HepG2 (cell line): ENCODE measurements at regions not wholly inside any gene's neighbourhood (a gene's known extent, or its start where the extent isn't known, plus 50 kb on each side); places are given as distances from the start of the nearest gene placed in this dataset.

Source experiments
- CTCF ChIP-seq: sonication (generic); formaldehyde crosslinking; IDR thresholded peaks from 2 replicates; pipeline ENCODE4 v1.5.0; 2020; ENCODE audit warnings: mild to moderate bottlenecking, missing genetic modification reagents, moderate library complexity
- NR0B2 ChIP-seq: sonication (generic); formaldehyde crosslinking; IDR thresholded peaks from 2 replicates; pipeline ENCODE4 v1.4.0; 2020; ENCODE audit warnings: mild to moderate bottlenecking, missing genetic modification reagents
- NR2F1 ChIP-seq, 2 experiments: fragments of 450-650 bp in 1 of 2; formaldehyde crosslinking in 1 of 2; IDR thresholded peaks; 2 replicates each; pipeline versions ENCODE4 v1.5.0 to v1.6.1; 2016 to 2020; ENCODE audit warnings: mild to moderate bottlenecking in 1 of 2, missing compliant biosample characterization in 1 of 2, missing genetic modification reagents in 1 of 2, moderate library complexity in 1 of 2
- POLR2AphosphoS5 ChIP-seq: IDR thresholded peaks from 2 replicates; pipeline ENCODE4 v1.6.1; 2012; ENCODE audit warnings: low read depth, low read length
- SIN3A ChIP-seq: IDR thresholded peaks from 2 replicates; pipeline ENCODE4 v1.6.1; 2011; ENCODE audit warnings: low read depth, mild to moderate bottlenecking, control low read depth, low read length, borderline replicate concordance
- SMAD1 ChIP-seq: sonication (generic); formaldehyde crosslinking; IDR thresholded peaks from 2 replicates; pipeline ENCODE4 v1.4.0; 2020; ENCODE audit warnings: missing genetic modification reagents, low read depth, mild to moderate bottlenecking, borderline replicate concordance
- TBL1XR1 ChIP-seq: fragments of 150-350 bp; IDR thresholded peaks from 2 replicates; pipeline ENCODE4 v1.6.1; 2014; ENCODE audit warnings: borderline replicate concordance, low read length; ENCODE audit not compliant: partially characterized antibody
- TFE3 ChIP-seq: IDR thresholded peaks from 2 replicates; pipeline ENCODE4 v1.6.1; 2016
- TRIM22 ChIP-seq: fragments of 450-650 bp; IDR thresholded peaks from 2 replicates; pipeline ENCODE4 v1.6.1; 2017
- ZNF644 ChIP-seq: IDR thresholded peaks from 2 replicates; pipeline ENCODE4 v1.6.1; 2016; ENCODE audit warnings: low read depth
- ZNF691 ChIP-seq: sonication (generic); formaldehyde crosslinking; IDR thresholded peaks from 2 replicates; pipeline ENCODE4 v1.4.0; 2020; ENCODE audit warnings: missing genetic modification reagents, low read depth, mild to moderate bottlenecking, borderline replicate concordance

- TF ChIP-seq NR0B2 (no peak), SIN3A (no peak), SMAD1 (no peak), NR2F1 (CRISPR knock-in tag; IDR thresholded peaks at IDR 0.05) (no peak), ZNF691 (CRISPR knock-in tag) (no peak), TFE3 (CRISPR knock-in tag) (no peak), TRIM22 (no peak), CTCF (CRISPR knock-in tag) (no peak), POLR2AphosphoS5 (no peak), TBL1XR1 (no peak), ZNF644 (CRISPR knock-in tag) (no peak)
These were observed 202.2 kb upstream of the ADAMTS9 start for GRCh38 chr3:64890006-64890405.
